HG03354 (cell line): ENCODE measurements at regions not wholly inside any gene's neighbourhood (a gene's known extent, or its start where the extent isn't known, plus 50 kb on each side); places are given as distances from the start of the nearest gene placed in this dataset.
"Not testable (repeated sequence)": the region's sequence is repeated elsewhere in the genome, so short reads cannot be mapped to it uniquely, and the experiment has no call there.

ENCODE experiments used
- ATAC-seq: cut with Tn5 transposase; IDR thresholded peaks from one replicate; pipeline ENCODE4 v1.9.1; 2021; ENCODE audit warnings: mild to moderate bottlenecking; ENCODE audit not compliant: unreplicated experiment, poor library complexity, severe bottlenecking

DNA sequence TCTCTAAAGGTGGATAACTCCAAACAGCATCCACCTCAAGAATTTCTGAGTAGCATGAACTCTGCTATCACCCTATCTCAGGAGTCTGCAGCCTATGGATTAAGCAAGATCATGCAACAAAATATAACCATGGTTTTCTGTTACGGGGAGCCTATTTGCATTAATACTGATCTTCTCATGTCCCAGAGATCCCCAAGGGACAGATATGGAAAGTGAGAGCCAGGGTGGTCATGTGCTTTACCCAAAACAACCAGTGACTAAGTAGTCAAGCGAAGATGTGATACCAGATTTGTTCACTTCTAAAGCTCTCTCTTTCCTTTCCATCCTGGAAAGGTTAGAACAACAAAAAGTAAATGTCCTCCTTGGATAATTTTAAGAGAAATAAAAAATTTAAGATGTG is 125.1 kb downstream of the PRRX1 start:
- peak; percentile 74 for ATAC-seq

DNA sequence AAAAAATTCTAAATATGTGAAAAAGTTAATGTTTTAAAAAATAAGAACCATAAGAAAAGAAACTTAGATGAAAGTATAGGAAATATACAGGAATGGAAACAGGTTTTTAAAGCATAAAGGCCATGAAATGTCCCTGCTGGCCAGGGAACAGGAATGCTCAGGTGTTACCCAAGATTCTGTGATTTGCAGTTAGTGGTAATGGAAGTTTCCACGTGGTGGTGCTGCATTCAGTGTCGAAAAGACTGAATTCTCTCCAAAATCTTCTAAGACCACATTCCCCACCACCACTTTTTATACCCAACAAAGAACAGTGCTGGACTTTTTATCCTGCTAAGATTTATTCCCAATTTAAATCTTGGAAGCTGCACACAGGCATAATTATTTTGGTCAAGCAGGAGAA is 126.2 kb downstream of the PRRX1 start:
- ATAC-seq = no peak

DNA sequence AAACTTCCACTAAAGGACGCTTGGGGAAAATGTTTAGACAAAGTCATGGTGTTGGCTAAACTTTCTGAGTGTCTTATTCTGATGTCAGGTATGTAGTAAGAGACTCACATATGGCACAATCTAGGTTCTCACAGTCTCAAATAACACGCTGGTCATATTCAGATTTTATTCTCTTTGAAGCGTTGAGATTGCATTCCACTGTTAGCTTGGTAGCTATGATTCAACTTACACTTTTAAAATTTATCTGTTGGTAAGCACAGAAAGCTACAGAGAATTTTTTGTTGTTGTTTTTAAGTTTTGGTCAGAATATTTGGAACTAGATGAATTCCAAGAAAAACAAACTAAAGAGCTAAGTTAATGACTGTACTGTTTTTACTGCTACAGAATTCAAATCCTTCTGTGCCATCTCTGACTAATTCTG is 126.7 kb downstream of the PRRX1 start:
- ATAC-seq = no peak

DNA sequence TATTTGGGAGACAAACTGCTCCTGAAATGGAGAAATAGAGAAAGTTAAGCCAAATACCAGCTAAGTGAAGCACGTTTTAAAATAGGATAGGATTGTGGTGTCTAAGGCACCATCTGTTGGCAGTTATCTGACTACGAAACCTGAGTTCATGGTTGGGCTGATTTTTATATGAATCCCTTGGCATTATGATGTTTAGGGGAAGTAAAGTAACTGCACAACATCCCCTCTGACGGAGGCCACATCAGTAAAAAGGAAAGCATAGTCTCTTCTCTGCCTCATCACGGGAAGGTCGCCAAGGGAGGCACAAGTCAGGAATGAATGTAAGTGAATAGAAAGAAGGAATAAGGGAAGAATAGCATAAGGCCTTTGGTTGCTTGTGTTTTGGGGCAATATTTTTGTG is 128.0 kb downstream of the PRRX1 start:
- no peak for ATAC-seq

DNA sequence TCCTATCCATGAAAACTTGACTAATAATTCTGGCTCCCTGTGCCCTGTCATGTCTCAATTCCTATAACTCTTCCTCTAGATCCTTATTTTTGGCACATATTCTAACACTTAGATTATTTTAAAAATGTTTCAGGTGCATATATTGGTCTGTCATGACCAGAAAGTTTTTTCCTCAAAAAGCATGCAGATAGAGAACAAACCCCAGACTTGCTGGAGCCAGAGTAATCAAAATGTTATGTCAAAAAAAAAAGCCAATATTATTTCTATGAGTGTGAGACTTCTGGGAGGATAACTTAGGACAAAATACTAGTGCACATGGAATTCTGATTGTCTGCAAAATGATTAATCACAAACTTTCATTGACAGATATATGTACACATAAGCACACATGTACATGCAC is 135.1 kb upstream of the MROH9 start:
- ATAC-seq = no peak

DNA sequence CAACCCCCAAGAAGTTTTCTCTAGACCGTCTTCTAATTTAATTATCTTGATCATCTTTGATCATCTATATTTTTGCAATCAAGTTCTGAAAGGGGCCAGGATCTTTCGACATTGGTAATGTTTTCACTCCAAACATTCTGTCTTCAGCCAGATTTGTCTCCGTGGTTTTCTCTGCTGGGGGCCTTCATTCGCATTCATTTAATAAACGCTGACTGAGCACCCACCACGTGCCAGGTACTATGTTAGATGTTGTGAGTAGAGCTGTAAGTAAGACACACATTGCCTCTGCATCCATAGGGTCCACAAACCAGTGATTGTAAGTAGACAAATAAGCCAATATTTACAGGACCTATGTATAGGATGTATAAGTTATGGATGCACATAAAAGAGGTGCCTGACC is 134.5 kb upstream of the MROH9 start:
- no peak for ATAC-seq

DNA sequence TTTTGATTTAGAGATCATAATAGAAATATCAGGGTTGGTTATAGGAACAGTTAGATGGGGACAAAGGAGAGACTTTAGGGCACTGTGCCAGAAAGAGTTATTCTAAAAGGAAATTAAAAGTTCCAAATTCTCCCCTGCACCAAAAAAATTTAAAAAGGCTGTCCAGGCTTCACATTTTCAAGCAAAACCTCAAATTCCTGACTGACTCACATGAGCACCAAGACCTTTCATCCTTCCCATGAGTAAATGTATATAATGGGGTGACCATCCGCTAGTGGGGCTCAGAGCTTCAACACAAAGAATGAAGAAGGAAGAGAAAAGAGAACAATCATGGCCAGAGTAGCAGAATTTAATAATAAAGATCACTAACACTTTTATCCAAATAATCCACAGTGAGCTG is 131.6 kb upstream of the MROH9 start:
- no peak for ATAC-seq

DNA sequence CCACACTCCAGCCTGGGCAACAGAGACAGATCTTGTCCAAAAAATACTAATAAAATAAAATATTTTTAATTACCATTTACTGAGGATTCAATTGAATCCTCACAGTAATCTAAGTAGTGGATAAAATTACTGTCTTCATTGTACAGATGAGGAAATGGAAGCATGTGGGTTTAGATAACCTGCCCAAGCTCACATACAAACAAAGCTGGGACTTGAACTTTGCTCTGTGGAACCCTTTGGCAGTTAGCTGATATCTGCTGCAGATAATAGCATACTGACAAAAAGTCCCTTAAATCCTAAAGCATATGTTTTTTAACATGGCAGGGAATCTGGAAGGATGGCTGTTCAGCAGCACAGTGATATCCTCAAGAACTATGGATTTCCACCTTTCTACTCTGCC is 130.9 kb upstream of the MROH9 start:
- ATAC-seq = no peak

DNA sequence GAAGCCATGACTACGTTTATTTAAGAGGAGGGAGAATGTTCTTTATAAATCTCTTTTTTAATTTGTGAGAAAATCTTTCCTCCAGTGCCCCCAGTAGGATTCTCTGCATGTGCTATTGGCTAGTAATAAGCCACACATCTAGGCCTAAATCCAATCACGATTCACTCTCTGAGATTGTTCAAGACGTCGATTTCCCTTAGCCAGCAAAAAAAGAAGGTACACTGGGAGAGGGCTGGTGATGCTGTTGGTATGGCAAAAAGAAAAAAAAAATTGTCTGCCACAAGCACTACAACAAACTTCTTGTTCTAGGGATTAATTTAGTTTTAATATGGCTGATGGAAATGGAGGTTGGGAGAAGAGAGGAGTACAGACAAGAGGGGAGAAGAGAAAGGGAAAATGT is 130.5 kb upstream of the MROH9 start:
- ATAC-seq = no peak

DNA sequence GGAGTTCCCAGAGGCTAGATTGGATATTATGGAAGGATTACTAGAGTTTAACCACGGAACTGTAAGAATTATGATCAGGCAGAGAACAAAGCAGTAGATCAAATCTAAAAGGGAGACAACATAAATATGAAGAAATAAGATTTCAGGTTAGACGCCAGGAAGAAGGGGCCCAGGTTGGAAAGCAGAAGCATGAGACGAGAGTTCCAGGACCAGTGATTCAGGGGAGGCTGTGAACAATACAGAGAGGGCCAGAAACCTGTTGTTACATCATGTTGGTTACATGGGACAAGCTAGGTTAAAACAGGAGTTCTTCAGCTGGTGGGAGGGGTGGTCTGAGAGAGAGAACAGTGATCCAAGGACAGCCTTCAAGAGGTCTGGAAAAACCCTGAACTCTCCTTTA is 128.4 kb upstream of the MROH9 start:
- ATAC-seq = no peak

DNA sequence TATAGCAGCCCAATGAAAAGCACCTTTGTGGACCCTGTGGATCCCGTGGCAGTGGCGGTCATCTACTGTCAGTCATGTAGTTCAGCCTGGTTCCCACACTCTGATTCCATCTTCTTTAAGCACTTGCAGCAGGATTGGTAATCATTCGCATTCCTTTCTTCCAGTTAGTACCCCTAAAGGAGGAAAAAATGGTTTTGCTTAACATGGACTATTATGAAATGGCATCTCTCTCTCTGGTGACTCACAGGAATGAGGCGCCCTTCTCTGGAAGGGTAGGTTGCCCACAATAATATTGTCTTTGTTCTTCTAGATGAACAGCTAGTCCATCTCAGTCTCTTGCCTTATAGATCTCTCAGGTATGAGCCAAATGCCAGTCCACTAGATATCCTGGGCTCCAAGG is 127.9 kb upstream of the MROH9 start:
- ATAC-seq = no peak

DNA sequence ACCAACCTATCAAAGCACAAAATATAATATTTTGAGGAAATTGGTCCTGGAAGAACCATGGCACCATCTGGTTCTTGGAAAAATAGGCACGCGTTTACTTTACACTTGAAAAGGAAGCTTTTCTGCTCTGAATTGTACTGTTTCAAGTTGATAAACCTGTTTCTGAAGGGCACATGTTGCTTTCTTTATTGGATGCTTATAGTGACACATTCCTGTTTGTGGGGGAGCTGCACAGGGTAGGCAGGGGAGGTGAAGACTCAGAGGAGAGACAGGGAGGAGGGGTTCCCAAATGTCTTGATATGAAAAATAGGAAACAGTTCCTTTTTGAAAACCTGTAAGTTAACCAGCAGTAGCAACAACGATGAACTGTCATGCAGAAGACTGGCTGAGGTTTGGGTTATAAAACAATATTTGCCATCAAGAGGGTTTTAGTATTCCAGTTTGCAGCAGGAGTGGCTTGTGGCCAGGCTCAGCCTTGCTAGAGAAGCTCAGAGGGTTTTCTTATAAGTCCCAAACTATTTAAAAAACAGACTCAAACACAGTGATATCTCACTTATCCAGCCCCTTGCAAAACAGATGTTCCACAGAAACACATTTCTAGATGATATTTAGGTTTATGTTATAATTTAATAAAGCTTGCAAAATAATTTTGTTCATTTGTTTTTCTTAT is 127.0 kb upstream of the MROH9 start:
- no peak for ATAC-seq

DNA sequence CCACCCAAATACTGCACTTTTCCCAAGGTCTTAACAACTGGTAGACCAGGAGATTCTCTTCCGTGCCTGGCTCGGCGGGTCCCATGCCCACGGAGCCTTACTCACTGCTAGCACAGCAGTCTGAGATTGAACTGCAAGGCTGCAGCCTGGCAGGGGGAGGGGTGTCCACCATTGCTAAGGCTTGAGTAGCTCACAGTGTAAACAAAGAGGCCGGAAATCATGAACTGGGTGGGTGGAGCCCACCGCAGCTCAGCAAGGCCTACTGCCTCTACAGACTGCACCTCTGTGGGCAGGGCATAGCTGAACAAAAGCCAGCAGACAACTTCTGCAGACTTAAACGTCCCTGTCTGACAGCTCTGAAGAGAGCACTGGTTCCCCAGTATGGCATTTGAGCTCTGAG is 124.3 kb upstream of the MROH9 start:
- not testable (repeated sequence) for ATAC-seq

DNA sequence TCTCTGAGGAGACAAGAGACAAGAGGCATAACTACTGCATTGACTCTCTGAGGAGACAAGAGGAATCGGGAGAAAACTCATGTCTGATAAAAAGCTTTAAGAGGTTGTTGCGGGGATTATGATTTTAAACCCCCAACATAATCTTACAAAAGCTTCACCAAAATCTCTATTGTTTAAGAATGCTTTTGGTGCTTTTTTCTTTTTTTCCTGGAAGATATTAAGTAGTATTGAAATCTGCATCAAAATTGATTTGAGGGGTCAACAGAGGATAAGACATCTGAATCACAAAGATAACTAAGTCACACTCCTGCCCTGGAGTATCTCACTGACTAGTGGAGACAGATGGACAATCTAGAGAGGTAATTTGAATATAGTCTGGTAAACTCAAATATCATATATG is 115.6 kb upstream of the MROH9 start:
- no peak for ATAC-seq

DNA sequence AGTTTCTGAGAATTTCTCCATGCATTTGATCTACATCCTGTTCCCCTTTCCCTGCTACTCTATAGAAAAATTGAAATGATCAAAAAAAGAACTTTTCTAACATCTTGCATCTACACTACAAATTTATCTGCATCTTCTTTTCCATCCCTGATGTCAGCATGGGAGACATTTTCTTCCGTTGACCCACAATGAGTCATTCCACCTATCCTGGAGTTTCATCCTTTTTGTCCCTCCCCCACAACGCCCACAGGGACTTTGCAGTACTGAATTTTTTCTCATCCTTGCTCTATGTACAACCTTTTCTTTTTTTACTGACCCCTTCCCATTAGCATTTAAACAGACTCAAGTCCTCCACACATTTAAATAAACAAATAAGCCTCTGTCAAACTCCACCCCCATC is 112.2 kb upstream of the MROH9 start:
- no peak for ATAC-seq

DNA sequence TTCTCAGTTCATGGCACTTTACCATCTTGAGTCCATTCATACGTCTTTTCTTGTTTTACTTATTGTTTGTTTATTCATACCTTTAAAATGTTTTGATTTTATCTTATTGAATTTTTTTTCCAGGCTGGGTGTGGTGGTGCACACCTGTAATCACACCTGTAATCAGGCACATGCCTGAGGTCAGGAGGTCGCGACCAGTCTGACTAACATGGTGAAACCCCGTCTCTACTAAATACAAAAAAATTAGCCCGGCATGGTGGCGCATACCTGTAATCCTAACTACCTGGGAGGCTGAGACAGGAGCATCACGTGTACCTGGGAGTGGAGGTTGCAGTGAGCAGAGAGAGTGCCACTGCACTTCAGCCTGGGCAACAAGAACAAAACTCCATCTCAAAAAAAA is 104.1 kb upstream of the MROH9 start:
- no peak for ATAC-seq

DNA sequence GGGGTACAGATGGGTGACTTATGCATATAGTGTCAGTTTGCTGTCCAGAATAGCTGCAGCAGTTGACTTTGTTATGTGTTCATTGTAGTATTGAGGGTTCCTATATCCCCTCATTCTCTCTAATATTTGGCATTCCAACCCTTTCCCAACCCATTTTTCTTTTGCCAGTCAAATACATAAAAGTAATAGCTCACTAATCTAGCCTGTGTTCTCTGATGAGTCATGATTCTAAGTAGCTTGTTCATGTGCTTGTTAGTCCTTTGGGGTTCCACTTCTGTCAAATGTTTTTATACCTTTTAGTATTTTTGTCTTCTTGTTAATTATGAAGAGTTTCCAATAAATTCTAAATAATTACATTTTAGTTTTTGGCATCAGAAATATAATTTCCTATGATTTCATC is 99.2 kb upstream of the MROH9 start:
- no peak for ATAC-seq

DNA sequence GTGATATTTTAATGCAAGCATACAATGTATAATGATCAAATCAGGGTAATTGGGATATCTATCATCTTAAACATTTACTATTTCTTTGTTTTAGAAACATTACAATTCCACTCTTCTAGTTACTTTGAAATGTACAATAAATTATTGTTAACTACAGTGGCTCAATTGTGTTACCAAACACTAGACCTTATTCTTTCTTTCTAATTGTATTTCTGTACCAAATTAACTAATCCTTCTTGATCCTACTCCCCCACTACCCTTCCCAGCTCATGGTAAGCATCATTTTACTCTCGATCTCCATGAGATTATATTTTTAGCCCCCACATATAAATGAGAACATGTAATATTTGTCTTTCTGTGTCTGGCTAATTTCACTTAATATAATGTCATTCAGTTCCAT is 95.0 kb upstream of the MROH9 start:
- no peak for ATAC-seq

DNA sequence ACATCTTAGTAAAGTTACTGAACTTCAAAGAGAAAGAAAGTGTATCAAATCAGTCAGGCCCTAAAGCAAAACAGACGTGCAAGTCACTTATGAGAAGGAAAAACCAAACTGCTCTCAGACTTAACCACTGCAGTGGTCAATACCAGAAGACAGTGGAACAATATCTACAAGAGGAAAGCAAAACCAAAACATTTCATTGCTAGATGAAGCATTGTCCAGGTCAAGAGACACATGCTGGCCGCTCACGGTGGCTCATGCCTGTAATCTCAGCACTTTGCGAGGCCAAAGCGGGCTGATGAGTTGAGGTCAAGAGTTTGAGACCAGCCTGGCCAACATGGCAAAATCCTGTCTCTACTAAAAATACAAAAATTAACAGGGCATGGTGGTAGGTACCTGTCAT is 82.0 kb upstream of the MROH9 start:
- no peak for ATAC-seq

DNA sequence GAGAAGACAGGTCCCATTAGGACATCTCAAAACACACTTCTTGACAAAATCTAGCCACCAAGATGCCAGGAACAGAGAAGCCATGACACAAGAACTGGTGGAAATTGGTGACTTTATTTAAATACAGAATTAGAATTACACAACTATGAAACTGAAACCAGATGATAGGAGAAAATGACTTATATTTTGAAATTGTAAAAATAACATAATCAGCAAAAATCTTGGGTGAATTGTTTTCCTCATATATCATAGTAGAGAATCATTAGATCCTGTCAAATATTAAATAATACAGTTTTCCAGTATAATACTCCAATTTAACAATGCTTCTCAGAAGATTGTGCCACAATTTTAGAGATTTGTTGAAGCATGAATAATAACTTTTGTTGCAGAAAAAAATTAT is 81.5 kb upstream of the MROH9 start:
- ATAC-seq = no peak

DNA sequence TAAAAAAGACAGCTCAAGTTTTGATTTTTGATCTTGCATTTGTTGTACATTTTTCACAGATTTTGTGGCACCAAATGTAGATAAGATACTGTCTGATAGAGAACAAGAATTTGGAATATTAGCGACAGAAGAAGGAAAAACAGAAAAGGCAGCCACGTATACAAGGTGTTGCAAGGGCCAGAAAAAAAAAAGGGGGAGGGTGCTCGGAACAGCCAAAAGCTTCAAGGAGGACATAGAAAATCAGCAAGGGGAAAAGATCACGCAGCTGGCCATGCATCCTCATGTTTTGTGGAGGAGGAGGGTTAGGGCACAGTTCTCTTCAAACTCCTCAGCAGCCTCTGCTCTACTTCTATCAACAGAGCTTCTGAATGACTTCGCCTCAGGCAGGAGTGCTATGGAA is 80.7 kb upstream of the MROH9 start:
- no peak for ATAC-seq

DNA sequence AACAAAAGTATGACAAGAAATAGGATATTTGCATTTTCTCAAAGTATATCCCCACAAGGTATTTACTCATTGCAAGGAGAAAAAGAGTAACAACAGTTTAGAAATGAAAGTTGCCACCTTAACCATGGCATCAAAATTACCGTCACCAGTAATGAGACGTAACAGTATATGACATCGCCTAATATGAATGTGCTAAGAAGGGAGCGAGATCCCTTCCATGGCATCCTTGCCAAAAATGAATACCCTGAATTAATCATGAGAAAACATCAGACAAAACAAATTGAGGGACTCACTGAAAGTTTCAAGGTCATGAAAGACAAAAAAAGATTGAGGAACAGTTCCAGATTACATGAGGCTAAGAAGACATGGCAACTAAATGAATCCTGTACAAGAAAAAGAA is 78.9 kb upstream of the MROH9 start:
- no peak for ATAC-seq
